ENCODE measurements at regions not wholly inside any gene's neighbourhood (a gene's known extent, or its start where the extent isn't known, plus 50 kb on each side); places are given as distances from the start of the nearest gene placed in this dataset.

DNA sequence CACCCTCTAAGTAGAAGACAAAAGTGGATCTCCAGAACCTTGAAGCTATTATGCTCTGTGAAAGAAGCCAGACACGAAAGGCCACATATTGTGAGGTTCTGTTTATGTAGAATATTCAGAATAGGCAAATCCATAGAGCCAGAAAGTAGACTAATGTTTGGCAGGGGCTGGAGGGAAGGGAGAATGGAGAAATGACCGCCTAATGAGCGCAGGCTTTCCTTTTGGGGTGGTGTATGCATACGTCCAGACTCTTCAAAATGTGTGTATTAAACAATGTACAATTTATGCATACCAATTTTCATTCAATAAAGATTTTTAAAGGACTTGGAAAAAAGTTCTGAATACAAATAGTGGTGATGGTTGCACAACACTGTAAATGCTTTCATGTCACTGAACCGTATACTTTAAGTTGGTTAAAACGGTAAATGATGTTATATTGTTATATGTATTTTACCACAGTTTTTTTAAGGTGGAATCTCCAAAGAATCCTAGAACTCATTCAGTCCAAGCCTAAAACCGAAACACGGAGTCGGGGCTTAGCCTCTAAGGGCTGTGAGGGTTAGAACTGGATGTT, 397.4 kb downstream of the SOX9 start:
- no peak for DNase-seq (ENCODE audit: low read depth in 2 of 2)
- H3K4me3 ChIP-seq (replicated peaks in 1 of 4; ENCODE audit: control extremely low read depth in 1 of 4, insufficient read depth in 1 of 4, low read depth in 3 of 4, low read length in 4 of 4) = no peak overlapping the region
- no peaks in the 10 kb centered on the region for H4K20me1 ChIP-seq (ENCODE audit: control insufficient read depth, extremely low read depth, insufficient read depth, low read length)
- no peaks in the 10 kb centered on the region for H3K27me3 ChIP-seq (ENCODE audit: control insufficient read depth, insufficient read depth, low read length)
- peaks cover 4% of the 10 kb centered on the region for H3K4me1 ChIP-seq (ENCODE audit: control insufficient read depth, extremely low read depth, insufficient read depth, low read length)
- no peak overlapping the region for H3K27ac ChIP-seq (ENCODE audit: insufficient read depth, low read length)
- H3K79me2 ChIP-seq (ENCODE audit: control insufficient read depth, insufficient read depth, low read length) = no peaks in the 10 kb centered on the region
- H3K4me2 ChIP-seq (ENCODE audit: extremely low read depth, insufficient read depth, low read length) = no peak overlapping the region
- no peak for TF ChIP-seq EZH2 (IDR thresholded peaks at IDR 0.05; ENCODE audit: low read length, missing control alignments)
- TF ChIP-seq, protein P1, sequence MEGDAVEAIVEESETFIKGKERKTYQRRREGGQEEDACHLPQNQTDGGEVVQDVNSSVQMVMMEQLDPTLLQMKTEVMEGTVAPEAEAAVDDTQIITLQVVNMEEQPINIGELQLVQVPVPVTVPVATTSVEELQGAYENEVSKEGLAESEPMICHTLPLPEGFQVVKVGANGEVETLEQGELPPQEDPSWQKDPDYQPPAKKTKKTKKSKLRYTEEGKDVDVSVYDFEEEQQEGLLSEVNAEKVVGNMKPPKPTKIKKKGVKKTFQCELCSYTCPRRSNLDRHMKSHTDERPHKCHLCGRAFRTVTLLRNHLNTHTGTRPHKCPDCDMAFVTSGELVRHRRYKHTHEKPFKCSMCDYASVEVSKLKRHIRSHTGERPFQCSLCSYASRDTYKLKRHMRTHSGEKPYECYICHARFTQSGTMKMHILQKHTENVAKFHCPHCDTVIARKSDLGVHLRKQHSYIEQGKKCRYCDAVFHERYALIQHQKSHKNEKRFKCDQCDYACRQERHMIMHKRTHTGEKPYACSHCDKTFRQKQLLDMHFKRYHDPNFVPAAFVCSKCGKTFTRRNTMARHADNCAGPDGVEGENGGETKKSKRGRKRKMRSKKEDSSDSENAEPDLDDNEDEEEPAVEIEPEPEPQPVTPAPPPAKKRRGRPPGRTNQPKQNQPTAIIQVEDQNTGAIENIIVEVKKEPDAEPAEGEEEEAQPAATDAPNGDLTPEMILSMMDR (conservative IDR thresholded peaks at IDR 0.05 in 1 of 2, IDR thresholded peaks at IDR 0.05 in 1 of 2; ENCODE audit: low read depth in 1 of 2, low read length in 2 of 2) = no peak
- H2AFZ ChIP-seq (ENCODE audit: low read length) = no peak overlapping the region
- H3K9me3 ChIP-seq (ENCODE audit: control insufficient read depth, insufficient read depth, low read depth, low read length) = no peaks in the 10 kb centered on the region
- H3K36me3 ChIP-seq (ENCODE audit: control insufficient read depth, insufficient read depth, low read length) = no peaks in the 10 kb centered on the region
- no peak overlapping the region for H3K9ac ChIP-seq (ENCODE audit: insufficient read depth, low read length)

DNA sequence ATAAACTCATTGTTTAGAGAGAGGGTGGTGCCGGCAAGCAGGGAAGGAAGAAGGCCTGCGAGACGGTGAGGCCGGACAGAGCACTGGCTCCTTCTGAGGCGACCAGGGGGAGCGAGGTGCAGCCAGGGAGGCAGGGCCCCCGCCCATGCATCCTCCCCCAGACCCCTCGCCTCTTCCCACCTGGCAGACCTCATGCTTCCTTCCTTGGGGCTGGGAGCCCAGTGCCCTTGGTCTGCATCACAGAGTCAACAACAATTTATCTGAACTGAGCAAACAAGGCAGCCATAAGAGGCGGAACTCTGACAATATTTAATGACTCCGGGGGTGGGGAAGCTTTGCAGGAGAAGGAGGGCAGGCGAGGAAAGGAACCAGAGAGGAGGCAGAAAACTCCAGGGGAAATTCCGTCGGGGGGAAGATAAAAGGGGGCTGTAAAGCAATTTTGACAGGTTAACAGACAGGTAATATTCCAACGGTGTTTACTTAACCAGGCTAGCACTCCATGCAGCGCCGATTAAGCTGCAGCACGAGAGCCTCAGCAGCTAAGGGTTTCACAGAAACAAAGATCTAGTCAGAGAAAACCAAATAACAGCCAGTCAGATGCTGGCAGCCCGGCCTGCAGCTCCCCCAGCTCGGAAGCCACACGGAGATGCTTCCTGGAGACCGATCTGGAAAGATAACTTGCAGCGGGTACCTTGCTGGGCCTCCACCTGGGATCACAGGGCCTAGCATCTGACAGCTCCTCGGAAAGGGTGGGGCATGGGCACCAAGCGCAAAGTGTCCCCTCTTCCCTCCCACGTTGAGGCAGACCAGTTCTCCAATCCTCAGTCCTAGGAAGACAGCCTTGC, 398.2 kb downstream of the SOX9 start:
- Histone ChIP-seq H3K9ac (ENCODE audit: insufficient read depth, low read length) (no peak overlapping the region), H3K27me3 (ENCODE audit: control insufficient read depth, insufficient read depth, low read length) (no peaks in the 10 kb centered on the region), H3K4me1 (ENCODE audit: control insufficient read depth, extremely low read depth, insufficient read depth, low read length) (peaks cover 4% of the 10 kb centered on the region), H3K36me3 (ENCODE audit: control insufficient read depth, insufficient read depth, low read length) (no peaks in the 10 kb centered on the region), H3K4me3 (replicated peaks in 1 of 4; ENCODE audit: control extremely low read depth in 1 of 4, insufficient read depth in 1 of 4, low read depth in 3 of 4, low read length in 4 of 4) (no peak overlapping the region), H3K79me2 (ENCODE audit: control insufficient read depth, insufficient read depth, low read length) (no peaks in the 10 kb centered on the region), H3K27ac (ENCODE audit: insufficient read depth, low read length) (no peak overlapping the region), H3K9me3 (ENCODE audit: control insufficient read depth, insufficient read depth, low read depth, low read length) (no peaks in the 10 kb centered on the region), H4K20me1 (ENCODE audit: control insufficient read depth, extremely low read depth, insufficient read depth, low read length) (no peaks in the 10 kb centered on the region), H3K4me2 (ENCODE audit: extremely low read depth, insufficient read depth, low read length) (no peak overlapping the region), H2AFZ (ENCODE audit: low read length) (no peak overlapping the region)
- no peak for TF ChIP-seq EZH2 (IDR thresholded peaks at IDR 0.05; ENCODE audit: low read length, missing control alignments)
- TF ChIP-seq, protein P1 (conservative IDR thresholded peaks at IDR 0.05 in 1 of 2, IDR thresholded peaks at IDR 0.05 in 1 of 2; ENCODE audit: low read depth in 1 of 2, low read length in 2 of 2) = no peak
- peak in 1 of 2 donors; percentile 32 for DNase-seq (ENCODE audit: low read depth in 2 of 2)

DNA sequence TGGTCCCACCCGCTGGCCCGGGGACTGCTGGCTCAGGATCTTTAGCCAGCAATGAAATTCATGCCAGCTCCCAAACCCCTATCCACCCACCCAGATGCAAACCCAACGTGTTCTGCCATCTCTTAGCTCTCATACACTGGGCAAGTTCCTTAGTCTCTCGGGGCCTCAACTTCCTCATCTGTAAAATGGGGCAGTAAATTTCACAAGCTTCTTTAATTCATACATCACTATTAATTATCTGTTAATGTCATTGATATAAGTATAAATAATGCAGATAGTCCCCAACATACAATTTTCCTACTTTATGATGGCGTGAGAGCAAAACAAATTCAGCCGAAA, 398.7 kb downstream of the SOX9 start:
- no peaks in the 10 kb centered on the region for H3K79me2 ChIP-seq (ENCODE audit: control insufficient read depth, insufficient read depth, low read length)
- DNase-seq (ENCODE audit: low read depth in 2 of 2) = no peak
- H3K4me1 ChIP-seq (ENCODE audit: control insufficient read depth, extremely low read depth, insufficient read depth, low read length) = peaks cover 4% of the 10 kb centered on the region
- no peak overlapping the region for H3K9ac ChIP-seq (ENCODE audit: insufficient read depth, low read length)
- H2AFZ ChIP-seq (ENCODE audit: low read length) = no peak overlapping the region
- no peaks in the 10 kb centered on the region for H3K27me3 ChIP-seq (ENCODE audit: control insufficient read depth, insufficient read depth, low read length)
- TF ChIP-seq, protein P1 (conservative IDR thresholded peaks at IDR 0.05 in 1 of 2, IDR thresholded peaks at IDR 0.05 in 1 of 2; ENCODE audit: low read depth in 1 of 2, low read length in 2 of 2) = no peak
- no peak for TF ChIP-seq EZH2 (IDR thresholded peaks at IDR 0.05; ENCODE audit: low read length, missing control alignments)
- H3K4me2 ChIP-seq (ENCODE audit: extremely low read depth, insufficient read depth, low read length) = no peak overlapping the region
- no peaks in the 10 kb centered on the region for H3K36me3 ChIP-seq (ENCODE audit: control insufficient read depth, insufficient read depth, low read length)
- no peaks in the 10 kb centered on the region for H3K9me3 ChIP-seq (ENCODE audit: control insufficient read depth, insufficient read depth, low read depth, low read length)
- H3K4me3 ChIP-seq (replicated peaks in 1 of 4; ENCODE audit: control extremely low read depth in 1 of 4, insufficient read depth in 1 of 4, low read depth in 3 of 4, low read length in 4 of 4) = no peak overlapping the region
- H3K27ac ChIP-seq (ENCODE audit: insufficient read depth, low read length) = no peak overlapping the region
- no peaks in the 10 kb centered on the region for H4K20me1 ChIP-seq (ENCODE audit: control insufficient read depth, extremely low read depth, insufficient read depth, low read length)

All from fibroblast of lung (primary cell).